ENCODE measurements at regions not wholly inside any gene's neighbourhood (a gene's known extent, or its start where the extent isn't known, plus 50 kb on each side); places are given as distances from the start of the nearest gene placed in this dataset.
"Not testable (repeated sequence)": the region's sequence is repeated elsewhere in the genome, so short reads cannot be mapped to it uniquely, and the experiment has no call there.

DNA sequence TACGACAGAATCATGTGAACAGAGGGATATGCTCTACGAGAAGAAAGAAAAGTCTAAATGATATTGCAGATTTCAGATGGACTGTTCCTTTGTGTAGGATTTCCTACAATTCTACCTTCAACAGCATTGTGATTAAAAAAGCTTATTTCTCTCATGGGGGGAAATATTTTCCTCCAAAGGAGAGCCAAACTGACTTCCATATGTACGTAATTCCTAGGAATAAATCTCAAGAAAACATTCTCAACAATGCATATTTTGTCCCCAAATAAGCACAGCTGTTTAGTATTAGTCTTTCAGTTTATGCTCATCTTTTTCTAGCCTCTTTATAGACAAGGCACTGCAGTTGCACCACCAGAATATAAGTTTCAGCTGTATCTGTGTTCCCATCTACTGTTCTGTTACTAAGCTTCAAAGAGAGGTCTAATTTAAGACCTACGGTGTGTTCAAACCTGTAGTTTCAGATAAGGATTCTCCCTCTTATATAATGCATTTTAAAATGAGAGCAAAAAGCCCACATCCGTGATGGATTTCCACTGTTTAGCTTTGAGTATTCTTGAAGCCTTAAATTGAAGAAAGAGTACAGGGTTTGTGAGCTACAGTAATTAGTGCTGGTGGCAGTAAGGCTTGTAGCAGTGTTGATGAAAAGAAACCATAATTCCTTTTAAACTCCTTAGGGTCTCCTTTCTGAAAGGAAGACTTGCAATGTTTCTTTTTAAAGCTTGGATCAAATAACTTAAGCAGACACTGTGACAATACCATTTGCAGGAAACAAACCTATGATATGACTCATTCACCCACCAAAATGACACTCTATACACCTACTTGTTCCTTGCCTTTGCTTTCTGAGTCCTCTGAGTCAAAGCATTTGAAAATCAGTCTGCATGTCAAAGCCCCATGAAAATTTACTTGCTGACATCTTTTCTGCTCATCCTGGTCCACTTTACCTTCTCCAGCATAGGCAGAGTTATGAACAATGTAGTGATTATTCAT lies 754.1 kb downstream of the NOVA1 start:
- no peak for DNase-seq

DNA sequence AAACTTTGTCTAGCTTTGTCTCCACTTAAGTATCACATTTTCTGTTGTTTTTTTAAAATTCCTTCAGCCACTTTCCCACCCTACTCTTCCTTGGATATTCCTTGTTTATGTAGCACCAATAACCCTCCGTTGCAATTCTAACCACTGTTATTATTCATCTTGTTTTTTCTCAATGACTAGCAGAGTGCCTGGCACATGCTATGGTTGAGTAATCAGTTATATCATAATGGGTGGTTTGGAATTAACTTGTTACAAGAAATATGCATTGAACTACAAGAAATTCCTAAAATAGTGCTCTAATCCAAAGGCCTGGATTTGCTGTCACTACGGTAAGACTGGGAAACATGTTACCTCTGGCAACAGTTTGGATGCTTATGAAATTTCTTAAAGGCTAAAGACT lies 756.6 kb downstream of the NOVA1 start:
- no peak for DNase-seq

DNA sequence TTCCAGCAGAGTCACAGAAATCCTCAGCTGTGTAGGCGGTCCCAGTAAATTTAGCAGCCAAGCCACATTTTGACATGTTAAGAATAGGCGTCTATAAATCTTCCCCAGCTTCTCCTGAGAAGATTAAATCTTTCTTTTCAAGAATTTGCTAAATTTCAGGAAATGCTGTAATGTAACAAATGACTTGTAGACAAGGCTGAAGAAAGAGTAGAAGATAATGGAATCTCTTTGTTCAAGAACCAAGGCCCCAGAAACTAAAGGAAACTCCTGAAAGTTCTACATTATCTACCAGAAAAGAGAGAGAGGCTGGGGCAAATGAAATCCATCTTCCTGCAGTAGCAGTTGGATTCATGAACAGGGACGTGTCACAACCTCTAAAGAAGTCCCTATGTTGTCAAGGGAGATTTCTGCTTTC lies 760.3 kb downstream of the NOVA1 start:
- DNase-seq = no peak

DNA sequence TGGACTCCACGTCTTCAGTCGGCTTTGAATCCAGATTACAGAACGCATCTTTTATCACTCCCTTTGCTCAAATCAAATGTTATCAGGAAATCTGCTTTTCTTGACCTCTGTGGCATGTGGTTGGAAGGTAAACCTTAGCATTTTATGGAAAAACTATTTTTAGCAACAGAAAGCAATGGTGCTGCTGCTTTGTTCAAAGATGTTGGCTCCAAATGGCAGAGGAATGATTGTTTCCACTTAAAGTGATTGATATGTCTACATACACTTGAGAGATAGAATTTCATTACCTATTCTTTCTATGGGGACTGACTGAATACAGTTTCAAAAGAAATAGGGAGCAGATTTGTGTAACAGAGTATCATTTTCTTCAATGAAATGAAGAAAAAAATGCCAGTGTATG lies 761.2 kb downstream of the NOVA1 start:
- DNase-seq = peak; percentile 37

DNA sequence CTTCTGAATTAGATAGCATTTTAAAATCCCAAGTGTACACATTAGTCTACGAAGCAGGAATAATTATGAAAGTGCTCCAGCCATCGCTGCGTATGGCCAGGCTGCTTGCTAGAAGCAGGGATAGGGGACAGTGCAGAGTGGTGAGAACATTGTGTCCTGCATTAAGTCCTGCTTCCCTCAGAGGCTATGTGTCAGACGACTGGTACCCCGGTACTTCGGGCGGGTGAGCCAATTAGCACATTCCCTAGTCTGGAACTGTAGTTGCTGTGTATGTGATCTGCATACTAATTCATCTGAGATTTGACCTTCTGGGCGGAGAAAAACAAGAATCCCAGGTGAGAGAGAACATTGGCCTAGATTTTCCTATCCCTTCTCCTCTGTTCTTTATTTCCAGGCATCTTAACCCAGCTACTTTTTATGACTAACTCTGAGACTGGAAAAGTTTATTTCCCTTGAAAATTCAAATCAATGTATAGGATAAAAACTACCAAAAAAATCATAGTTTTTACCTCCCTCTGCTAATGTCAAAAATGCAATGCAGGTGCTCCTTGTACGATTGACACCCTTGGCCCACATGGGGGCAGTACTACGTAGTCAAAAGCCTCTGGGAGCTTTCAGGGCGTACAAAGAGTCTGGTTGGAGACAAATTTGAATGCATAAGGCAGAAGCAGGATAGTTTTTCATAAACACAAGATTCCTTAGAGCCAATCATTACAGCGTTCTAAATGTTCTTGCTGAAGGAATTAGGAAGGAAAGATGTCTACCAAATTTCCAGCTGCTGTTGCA lies 764.3 kb downstream of the NOVA1 start:
- DNase-seq = peak; percentile 67

DNA sequence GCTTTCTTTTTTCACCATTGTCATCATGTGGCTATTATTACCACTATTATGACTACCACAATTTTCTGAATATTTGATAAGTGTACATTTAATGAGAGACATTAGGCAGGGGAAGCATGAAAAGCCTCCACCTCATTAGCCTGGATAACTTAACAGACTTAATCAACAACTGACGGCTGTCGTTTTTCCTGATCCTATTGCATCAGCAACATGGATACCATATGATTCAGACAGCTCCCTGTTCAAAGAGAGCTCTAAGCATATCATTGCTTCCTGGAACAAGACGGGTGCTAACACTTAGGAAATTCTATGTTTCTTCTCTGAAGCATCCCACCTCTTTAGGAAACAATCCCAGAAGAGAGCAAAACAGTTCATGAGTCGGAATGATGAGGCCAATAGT lies 765.2 kb downstream of the NOVA1 start:
- DNase-seq = no peak

DNA sequence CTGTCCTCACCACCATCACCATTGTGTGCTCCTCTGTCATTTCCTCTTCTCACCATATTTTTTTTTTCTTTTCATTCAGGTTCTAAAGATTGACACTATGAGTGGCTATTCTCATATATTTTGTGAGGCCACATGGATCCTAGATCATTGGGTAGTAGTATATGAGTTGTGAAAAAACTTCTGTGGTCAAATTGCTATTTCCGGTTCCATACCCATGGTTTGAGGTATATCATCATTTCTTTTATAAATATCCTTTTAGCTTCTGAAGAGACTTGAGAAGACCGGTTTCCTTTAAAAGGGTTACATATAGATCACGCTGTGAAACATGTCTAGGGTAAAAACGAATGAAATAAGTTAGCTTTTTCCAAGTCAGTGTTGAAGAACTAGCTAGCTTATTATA lies 769.3 kb downstream of the NOVA1 start:
- DNase-seq = no peak

DNA sequence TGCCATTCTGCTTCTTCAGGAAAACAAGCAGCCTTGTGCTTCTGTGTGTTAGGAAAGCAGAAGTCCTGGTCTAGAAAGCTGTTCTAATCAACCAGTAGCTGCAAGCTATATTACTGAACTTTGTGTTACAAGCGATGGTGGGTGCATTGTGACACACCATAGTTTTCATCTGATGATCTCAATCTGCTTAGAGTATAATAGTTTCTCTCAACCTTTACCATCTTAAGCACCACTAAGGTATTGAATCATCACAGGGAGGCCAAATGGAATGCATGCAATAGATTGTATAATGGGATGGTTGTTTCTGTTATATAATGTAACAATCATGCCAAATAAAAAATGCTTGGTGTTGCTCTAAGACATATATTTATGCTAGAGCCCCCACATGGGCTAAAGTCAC lies 771.7 kb downstream of the NOVA1 start:
- no peak for DNase-seq

DNA sequence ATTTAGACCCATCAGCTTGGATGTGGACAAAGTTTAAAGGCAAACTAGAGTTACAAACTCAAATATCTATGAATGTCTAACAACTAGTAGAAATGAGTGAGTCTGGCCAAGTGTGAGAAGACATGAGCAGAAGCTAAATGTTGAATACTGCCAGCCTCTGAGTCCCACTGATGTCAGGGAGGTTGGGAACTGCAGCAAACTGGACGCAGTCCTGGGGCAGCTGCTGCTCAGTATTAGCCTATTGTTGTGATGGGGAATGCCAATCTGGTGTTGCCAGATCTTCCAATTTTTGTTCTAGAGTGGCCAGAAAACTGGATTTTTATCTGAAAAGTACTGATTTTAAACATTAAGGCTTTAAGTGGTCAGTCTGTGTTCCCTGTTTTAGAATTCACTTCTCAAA lies 770.4 kb upstream of the STXBP6 start:
- DNase-seq = no peak

DNA sequence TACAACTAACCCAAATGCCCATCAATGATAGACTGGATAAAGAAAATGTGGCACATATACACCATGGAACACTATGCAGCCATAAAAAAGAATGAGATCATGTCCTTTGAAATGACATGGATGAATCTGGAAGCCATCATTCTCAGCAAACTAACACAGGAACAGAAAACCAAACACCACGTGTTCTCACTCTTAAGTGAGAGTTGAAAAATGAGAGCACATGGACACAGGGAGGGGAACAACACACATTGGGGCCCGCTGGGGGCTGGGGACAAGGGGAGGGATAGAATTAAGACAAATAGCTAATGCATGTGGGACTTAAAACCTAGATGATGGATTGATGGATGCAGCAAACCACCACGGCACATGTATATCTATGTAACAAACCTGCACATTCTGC lies 764.7 kb upstream of the STXBP6 start:
- DNase-seq = not testable (repeated sequence)

DNA sequence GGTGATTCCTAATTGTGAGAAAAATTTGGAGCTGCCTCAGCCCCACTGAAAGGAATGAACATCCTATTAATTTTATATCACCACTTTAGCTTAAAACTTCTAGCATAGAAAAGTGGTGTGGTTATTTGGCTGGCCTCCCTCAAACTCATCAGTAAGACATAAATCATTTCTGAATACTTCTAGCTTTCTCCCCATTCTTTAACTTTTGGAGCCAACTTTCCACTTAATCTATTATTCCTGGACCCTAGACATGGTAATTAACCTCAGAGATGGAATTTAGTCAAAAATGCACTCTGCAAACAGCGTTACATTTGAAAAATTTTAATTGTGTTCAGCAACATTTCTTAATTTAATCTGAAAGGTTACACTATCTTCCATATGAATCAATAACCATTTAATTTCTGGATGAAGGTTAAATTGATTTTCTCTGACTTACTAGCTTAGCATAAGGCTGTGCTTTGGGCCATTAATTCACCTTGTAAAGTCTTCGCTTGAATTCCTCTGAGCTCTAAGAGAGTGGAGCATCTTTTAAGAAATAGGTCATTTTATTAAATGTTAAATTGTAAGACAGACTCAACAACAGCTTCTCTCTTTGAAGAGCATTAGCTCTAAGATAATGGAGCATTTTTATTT lies 753.6 kb upstream of the STXBP6 start:
- DNase-seq = no peak

DNA sequence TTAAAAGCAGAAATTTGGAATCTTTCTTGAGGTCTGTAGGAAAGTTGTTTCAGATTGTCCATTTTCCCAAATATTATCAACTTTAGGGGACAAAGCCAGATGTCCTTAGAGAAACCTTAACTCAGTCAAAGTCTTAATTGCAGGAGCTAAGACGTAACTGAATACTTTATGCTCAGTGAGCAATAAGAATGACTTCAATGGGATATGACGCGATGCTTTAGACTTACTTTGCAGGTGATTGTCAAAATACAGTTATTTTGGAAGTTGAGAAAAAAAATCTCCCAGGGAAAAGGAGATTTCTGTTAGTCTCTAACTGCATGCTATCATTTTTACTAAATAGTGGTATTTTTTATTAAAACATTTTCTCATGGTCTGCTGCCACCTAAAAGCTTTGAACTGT lies 750.9 kb upstream of the STXBP6 start:
- no peak for DNase-seq

DNA sequence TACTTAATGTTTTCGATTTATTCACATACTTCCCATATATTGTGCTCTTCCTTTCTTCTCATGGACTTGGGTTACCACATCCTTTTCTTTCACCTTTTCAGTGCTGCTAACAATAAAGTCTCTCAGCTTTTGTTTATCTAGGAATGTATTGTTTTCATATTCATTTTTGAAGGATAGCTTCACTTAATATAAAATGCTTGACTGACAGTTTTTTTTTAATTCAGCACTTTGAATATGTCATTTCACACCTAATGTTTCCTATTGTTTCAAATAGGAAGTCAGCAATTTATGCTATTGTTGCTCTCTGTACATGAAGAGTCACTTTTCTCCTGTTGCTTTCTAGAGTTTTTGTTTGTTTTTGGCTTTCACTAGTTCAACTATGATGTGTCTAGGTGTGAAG lies 738.3 kb upstream of the STXBP6 start:
- no peak for DNase-seq

DNA sequence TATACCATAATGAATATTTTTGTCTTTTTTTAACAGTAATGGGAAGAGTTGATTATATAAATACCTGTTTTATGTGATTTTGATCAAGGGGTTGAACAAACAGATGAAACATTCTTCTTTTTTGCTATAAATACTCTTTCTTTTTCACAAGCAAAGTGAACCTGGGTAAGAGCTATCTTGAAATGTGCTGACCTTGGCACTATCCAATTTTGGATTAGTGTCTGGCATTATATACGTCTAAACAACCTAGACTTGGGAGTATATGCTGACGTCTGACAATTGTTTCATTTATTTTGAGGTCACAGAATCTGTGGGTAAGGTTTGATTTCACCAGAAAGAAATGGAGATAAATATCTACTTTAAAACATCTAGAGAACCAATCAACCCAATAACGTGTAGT lies 716.0 kb upstream of the STXBP6 start:
- DNase-seq = no peak

DNA sequence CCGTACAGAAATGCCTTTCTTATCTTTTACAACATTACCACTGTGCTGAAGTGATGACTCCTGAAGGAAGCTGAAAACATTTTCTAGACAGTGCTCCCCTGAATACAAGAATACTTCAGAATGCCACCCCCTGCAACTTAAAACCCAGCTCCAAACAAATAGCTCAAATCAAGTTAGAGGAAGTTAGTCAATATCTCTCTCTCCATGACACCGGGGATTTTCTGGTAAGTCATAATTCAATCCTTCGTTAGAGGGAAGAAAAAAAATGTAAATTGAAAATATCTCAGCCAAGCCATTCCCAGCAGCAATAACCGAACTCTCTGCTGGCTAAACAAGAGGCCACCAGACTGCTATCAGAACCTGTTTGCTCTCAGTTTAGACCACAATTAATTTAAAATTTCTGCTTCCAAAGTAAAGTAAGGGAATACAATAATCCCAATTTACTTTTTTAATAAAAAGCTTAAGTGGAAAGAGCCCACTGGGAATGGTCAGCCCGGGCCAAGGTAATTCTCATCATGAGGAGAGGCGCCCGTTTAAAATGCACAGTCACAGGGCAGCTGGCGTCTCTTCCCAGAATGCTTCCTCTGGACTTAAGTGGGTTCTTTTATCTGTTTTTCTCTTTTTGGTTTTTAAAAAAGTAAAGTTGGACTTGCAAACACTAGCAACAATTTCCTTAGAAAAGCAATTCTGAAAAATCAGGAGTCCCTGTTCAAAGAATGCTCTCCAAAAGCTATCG lies 710.1 kb upstream of the STXBP6 start:
- DNase-seq = no peak

DNA sequence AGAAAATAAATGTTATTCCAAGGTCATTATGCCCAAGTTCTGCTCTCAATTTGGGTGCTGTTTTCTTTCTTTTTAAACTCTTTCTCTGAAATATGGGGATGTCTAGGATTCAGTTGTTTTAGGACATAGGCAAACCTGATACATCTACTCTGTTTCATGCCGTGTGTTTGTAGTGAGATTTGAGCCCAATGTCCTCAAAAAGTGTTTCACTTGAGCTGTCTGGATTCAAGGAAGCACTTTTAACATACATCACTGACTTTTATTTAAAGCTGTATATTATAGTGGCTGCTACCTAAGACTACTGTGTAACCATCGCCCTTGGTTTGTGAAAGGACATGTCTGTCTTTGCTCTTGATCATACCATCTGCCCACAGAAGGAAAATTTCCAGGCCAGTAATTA lies 709.3 kb upstream of the STXBP6 start:
- no peak for DNase-seq

DNA sequence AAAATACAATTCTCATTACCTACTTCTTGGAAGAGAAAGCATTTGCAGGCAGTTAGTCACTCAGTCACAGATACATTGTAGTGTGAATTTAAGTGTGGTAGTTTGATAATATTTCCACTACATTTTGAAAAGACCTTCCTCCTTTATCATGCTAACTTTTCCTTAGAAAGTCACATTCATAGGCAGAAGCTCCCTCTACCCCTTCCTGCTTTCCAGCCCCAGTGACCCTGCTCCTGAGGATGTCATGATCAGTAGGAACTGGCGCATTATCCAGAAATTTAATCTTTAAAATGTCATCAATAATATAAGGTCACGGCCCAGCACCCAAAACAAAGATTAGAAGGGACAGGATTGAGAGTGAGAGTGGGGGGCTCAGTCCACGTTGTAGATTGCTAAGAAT lies 707.4 kb upstream of the STXBP6 start:
- no peak for DNase-seq

DNA sequence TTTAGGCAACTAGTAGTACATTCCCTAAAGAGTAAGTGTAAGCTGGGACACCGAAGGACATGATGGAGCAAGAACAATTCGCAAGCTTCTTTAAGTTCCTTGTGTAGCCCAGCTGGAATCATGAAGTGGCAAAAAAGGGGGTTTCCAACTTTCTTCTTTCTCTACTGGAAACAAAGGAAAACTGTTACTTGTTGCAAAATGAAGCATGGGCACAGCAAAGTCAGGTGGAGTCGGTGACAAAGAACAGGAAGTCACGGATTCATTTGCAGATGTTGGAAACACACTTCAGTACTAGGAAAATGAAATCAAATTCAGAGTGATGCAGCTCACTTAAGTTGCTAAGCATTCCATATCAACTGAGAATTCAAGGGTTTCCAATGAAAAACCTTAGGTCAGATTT lies 706.9 kb upstream of the STXBP6 start:
- no peak for DNase-seq

DNA sequence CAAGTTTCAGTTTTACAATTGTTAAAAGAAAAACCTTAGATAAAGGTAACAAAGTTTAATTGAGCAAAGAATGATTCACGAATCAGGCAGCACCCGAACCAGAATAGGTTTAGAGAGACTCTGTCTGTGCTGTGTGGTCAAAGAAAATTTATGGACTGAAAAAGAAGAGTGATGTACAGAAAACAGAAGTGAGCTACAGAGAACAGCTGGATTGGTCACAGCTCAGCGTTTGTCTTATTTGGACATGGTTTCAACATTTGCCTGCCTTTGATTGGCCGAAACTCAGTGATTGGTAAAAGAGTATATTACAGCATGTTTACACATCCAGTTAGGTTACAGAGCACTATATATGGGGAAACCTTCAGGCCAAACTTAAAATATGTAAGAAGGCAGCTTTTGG lies 703.2 kb upstream of the STXBP6 start:
- DNase-seq = no peak

DNA sequence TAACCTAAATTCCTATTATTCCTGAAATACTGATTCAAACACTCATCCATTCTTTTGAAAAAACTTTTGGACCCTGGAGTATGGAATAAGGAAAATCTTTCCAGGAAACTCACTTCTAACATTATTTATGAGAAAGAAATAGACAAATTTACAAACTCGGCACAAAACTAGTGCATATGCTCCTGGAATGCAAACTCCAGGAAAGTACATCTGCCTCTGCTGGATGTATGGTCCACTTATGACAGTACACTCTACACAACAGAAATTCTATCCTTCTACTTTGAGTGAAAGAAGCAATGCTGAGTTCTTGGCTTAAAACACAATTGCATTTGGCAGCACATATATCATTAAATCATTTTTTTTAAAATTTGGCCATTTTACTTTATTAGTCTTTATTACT lies 700.5 kb upstream of the STXBP6 start:
- DNase-seq = no peak

Measured in NCI-H69 (cell line).